NCI-H1694 (cell line): ENCODE measurements at regions not wholly inside any gene's neighbourhood (a gene's known extent, or its start where the extent isn't known, plus 50 kb on each side); places are given as distances from the start of the nearest gene placed in this dataset.
A peak's percentile ranks its signal among the peaks of the same experiment; 100 is the strongest.
"Not testable (repeated sequence)": the region's sequence is repeated elsewhere in the genome, so short reads cannot be mapped to it uniquely, and the experiment has no call there.

Experiments used
- DNase-seq: peaks from one replicate; lab custom pipeline; 2025; lab: John Stamatoyannopoulos, UW

GRCh38 chr10:76665029-76665428, 972.6 kb downstream of the KCNMA1 start:
- DNase-seq: no peak

GRCh38 chr10:76657337-76658012, 980.1 kb downstream of the KCNMA1 start:
- DNase-seq: no peak

- DNase-seq: no peak
Observed at GRCh38 chr10:76651154-76651553, 986.5 kb downstream of the KCNMA1 start.

- no peak for DNase-seq
Observed at GRCh38 chr10:76649723-76650127, 987.9 kb downstream of the KCNMA1 start.

GRCh38 chr10:76649254-76649653, 988.4 kb downstream of the KCNMA1 start:
- no peak for DNase-seq

- no peak for DNase-seq
Observed at GRCh38 chr10:76647301-76647700, 990.3 kb downstream of the KCNMA1 start.

- DNase-seq: no peak
Observed at GRCh38 chr10:76645341-76645740, 992.3 kb downstream of the KCNMA1 start.

- DNase-seq: no peak
Observed at GRCh38 chr10:76644476-76644875, 993.1 kb downstream of the KCNMA1 start.

- DNase-seq: no peak
Observed at GRCh38 chr10:76643511-76643911, 994.1 kb downstream of the KCNMA1 start.

GRCh38 chr10:76642358-76642757, 995.2 kb downstream of the KCNMA1 start:
- DNase-seq: no peak

- peak; percentile 11 for DNase-seq
Observed at GRCh38 chr10:76641215-76641614, 996.4 kb downstream of the KCNMA1 start.

- no peak for DNase-seq
Observed at GRCh38 chr10:76640806-76641205, 996.8 kb downstream of the KCNMA1 start.

GRCh38 chr10:76632767-76633051, 1004.9 kb downstream of the KCNMA1 start:
- DNase-seq: no peak

- no peak for DNase-seq
Observed at GRCh38 chr10:76631884-76632766, 1005.5 kb downstream of the KCNMA1 start.

- no peak for DNase-seq
Observed at GRCh38 chr10:76631036-76631670, 1006.5 kb downstream of the KCNMA1 start.

- no peak for DNase-seq
Observed at GRCh38 chr10:76628801-76629200, 1008.8 kb downstream of the KCNMA1 start.

GRCh38 chr10:76626386-76626785, 1011.2 kb downstream of the KCNMA1 start:
- no peak for DNase-seq

- DNase-seq: no peak
Observed at GRCh38 chr10:76624470-76624869, 1013.1 kb downstream of the KCNMA1 start.

GRCh38 chr10:76621886-76622620, 1015.6 kb downstream of the KCNMA1 start:
- no peak for DNase-seq

GRCh38 chr10:76618641-76619040, 1019.0 kb downstream of the KCNMA1 start:
- no peak for DNase-seq

GRCh38 chr10:76618171-76618570, 1019.4 kb downstream of the KCNMA1 start:
- no peak for DNase-seq

- not testable (repeated sequence) for DNase-seq
Observed at GRCh38 chr10:76616666-76617065, 1020.9 kb downstream of the KCNMA1 start.
